Panc1 (cell line): ENCODE measurements at regions not wholly inside any gene's neighbourhood (a gene's known extent, or its start where the extent isn't known, plus 50 kb on each side); places are given as distances from the start of the nearest gene placed in this dataset.

Experiments used
- ATAC-seq: fragments of 200-7000 bp; cut with Tn5 transposase; 2 replicates; pipeline ENCODE4 v1.9.1; 2020; ENCODE audit warnings: mild to moderate bottlenecking, moderate library complexity
- BruUV-seq: library from RNA; stranded (reverse); fragments of 400-500 nt; replicated peaks from 2 replicates; lab custom pipeline; 2021; lab: Mats Ljungman, UMichigan
- CTCF ChIA-PET: fragments of 300-600 bp; sonication (Branson Sonifier 250); formaldehyde crosslinking; loops from one replicate; lab custom pipeline; 2022; ENCODE audit warnings: antibody characterized with exemption; lab: Charles Lee
- POLR2A ChIA-PET: fragments of 300-600 bp; sonication (Branson Sonifier 250); formaldehyde crosslinking; loops from one replicate; lab custom pipeline; 2022; ENCODE audit warnings: antibody characterized with exemption; lab: Charles Lee
- DNase-seq: peaks from one replicate; pipeline ENCODE4 v3.0.0-alpha.2; 2010; ENCODE audit warnings: low read depth, low spot score
- H3K27ac ChIP-seq: 2 replicates; pipeline ENCODE4 v1.5.1; 2011; ENCODE audit warnings: mild to moderate bottlenecking, low read length, inconsistent platforms
- H3K27me3 ChIP-seq: fragments of 200-500 bp; sonication (Bioruptor generic); 2 replicates; pipeline ENCODE4 v1.6.0; 2014; ENCODE audit warnings: low read length, inconsistent platforms; ENCODE audit not compliant: control insufficient read depth, insufficient read depth
- H3K36me3 ChIP-seq: fragments of 200-500 bp; sonication (Bioruptor generic); 2 replicates; pipeline ENCODE4 v1.5.1; 2014; ENCODE audit warnings: inconsistent platforms, mild to moderate bottlenecking, low read length, moderate library complexity; ENCODE audit not compliant: control insufficient read depth, insufficient read depth
- H3K4me1 ChIP-seq: 2 replicates; pipeline ENCODE4 v1.5.1; 2011; ENCODE audit warnings: inconsistent platforms, mild to moderate bottlenecking, low read length, moderate library complexity; ENCODE audit not compliant: control insufficient read depth, insufficient read depth
- H3K4me3 ChIP-seq, 2 experiments: 2 replicates each; pipeline ENCODE4 v1.5.1; 2011 to 2012; ENCODE audit warnings: low read depth in 2 of 2, low read length in 2 of 2, mild to moderate bottlenecking in 2 of 2, inconsistent platforms in 1 of 2, moderate library complexity in 1 of 2
- H3K9me3 ChIP-seq: fragments of 200-500 bp; sonication (Bioruptor generic); 2 replicates; pipeline ENCODE4 v1.5.1; 2014; ENCODE audit warnings: low read depth, mild to moderate bottlenecking, inconsistent platforms, low read length, moderate library complexity; ENCODE audit not compliant: control insufficient read depth, insufficient read depth
- CTCF ChIP-seq: fragments of 450-650 bp; IDR thresholded peaks from 2 replicates; pipeline ENCODE4 v1.5.1; 2017; ENCODE audit warnings: mild to moderate bottlenecking
- POLR2AphosphoS5 ChIP-seq: IDR thresholded peaks from 2 replicates; pipeline ENCODE4 v1.6.1; 2012; ENCODE audit warnings: mild to moderate bottlenecking, low read depth, low read length, moderate library complexity
- REST ChIP-seq, 2 experiments: IDR thresholded peaks; 2 replicates each; pipeline ENCODE4 v1.6.1; 2011 to 2012; ENCODE audit warnings: low read depth in 2 of 2, control low read depth in 1 of 2, low read length in 1 of 2, mild to moderate bottlenecking in 1 of 2, moderate library complexity in 1 of 2; ENCODE audit not compliant: insufficient read depth in 1 of 2
- SIN3A ChIP-seq: IDR thresholded peaks from 2 replicates; pipeline ENCODE4 v1.6.1; 2012; ENCODE audit warnings: low read depth, mild to moderate bottlenecking, low read length, moderate library complexity, borderline replicate concordance; ENCODE audit not compliant: insufficient read depth
- TCF7L2 ChIP-seq: IDR thresholded peaks from 2 replicates; pipeline ENCODE4 v1.6.1; 2011; ENCODE audit warnings: mild to moderate bottlenecking, low read depth, low read length, inconsistent platforms
- in situ Hi-C: cut with HindIII; loops from 2 replicates; pipeline ENCODE4 v1.10.0; 2016; ENCODE audit warnings: low sequenced_read_pairs, low pct_unique_long_range_greater_than_20kb
- intact Hi-C: fragments of 100-400 bp; cut with micrococcal nuclease; formaldehyde crosslinking; loops from one replicate; pipeline ENCODE4 v1.10.0; 2022; ENCODE audit not compliant: unreplicated experiment

- Histone ChIP-seq H3K9me3 (no peaks in the 10 kb centered on the region), H3K4me3 (no peak overlapping the region), H3K27ac (no peak overlapping the region), H3K36me3 (no peaks in the 10 kb centered on the region), H3K27me3 (no peaks in the 10 kb centered on the region), H3K4me1 (no peaks in the 10 kb centered on the region)
- no peak for DNase-seq
- POLR2A ChIA-PET: no interaction called here
- intact Hi-C loops: no loop called here
- BruUV-seq: no TSS peak
- in situ Hi-C loops: no loop called here
- ATAC-seq: no peak
- TF ChIP-seq POLR2AphosphoS5: no peak
- no peak for TF ChIP-seq CTCF
- no peak for TF ChIP-seq TCF7L2
- no peak for TF ChIP-seq REST (IDR thresholded peaks at IDR 0.05; ENCODE audit: insufficient read depth in 1 of 2, low read depth in 2 of 2, low read length in 1 of 2)
- no peak for TF ChIP-seq SIN3A
- CTCF ChIA-PET: no interaction called here
These were observed 628.7 kb upstream of the SEMA3D start for GRCh38 chr7:85815526-85815925.

GRCh38 chr7:85806321-85806720, 619.5 kb upstream of the SEMA3D start:
- ATAC-seq: no peak
- BruUV-seq: no TSS peak
- Histone ChIP-seq H3K27ac (no peak overlapping the region), H3K4me3 (no peak overlapping the region), H3K36me3 (no peaks in the 10 kb centered on the region), H3K27me3 (no peaks in the 10 kb centered on the region), H3K4me1 (no peaks in the 10 kb centered on the region), H3K9me3 (no peaks in the 10 kb centered on the region)
- intact Hi-C loops: no loop called here
- DNase-seq: no peak
- in situ Hi-C loops: no loop called here
- ChIA-PET CTCF (no interaction called here), POLR2A (no interaction called here)
- TF ChIP-seq CTCF (0 out of 2 replicates have a peak, but pooled peaks have one; percentile 11), REST (IDR thresholded peaks at IDR 0.05; ENCODE audit: insufficient read depth in 1 of 2, low read depth in 2 of 2, low read length in 1 of 2) (no peak)
